ENCODE measurements at regions not wholly inside any gene's neighbourhood (a gene's known extent, or its start where the extent isn't known, plus 50 kb on each side); places are given as distances from the start of the nearest gene placed in this dataset.

GRCh38 chr12:58794859-58795258, 125.4 kb downstream of the LRIG3 start:
- DNase-seq (ENCODE audit: low spot score) = no peak

DNA sequence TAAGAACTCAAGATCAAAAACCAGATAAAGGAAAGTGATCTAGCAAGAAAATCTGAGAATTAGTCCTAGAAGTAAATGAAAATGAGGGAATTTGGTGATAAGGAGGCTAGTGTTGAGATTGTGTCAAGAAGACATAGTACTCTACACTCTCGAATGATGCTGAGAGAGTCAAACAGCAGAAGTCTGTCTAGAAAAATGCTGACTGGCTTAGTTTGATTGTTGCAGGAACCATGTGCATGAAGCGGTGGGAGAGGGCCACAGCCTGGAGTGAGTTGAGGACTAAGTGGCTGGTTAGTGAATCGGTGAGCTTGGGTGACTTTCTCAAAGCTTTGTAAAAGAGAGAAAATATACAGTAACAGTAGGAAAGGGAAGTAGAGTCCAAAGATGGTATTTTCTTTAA, 124.5 kb downstream of the LRIG3 start:
- no peak for DNase-seq (ENCODE audit: low spot score)

DNA sequence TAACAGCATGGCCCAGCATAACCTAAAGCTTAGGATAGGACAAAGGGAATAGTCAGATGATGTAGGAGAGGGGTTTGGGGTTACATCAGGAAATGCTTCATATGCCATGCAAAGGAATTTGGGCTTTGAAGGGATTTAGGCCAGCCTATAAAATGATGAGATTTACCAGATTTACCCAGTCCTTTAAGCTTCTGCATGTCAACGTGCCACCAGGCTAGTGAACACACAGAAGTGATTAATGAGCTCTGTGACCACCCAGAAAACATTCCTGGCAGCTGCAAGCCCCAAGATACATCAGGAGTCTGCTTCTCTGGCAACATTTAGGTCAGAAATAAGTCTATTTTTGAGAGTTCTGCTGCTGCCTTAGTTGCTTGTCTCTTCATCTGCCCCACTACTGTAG, 118.3 kb downstream of the LRIG3 start:
- no peak for DNase-seq (ENCODE audit: low spot score)

DNA sequence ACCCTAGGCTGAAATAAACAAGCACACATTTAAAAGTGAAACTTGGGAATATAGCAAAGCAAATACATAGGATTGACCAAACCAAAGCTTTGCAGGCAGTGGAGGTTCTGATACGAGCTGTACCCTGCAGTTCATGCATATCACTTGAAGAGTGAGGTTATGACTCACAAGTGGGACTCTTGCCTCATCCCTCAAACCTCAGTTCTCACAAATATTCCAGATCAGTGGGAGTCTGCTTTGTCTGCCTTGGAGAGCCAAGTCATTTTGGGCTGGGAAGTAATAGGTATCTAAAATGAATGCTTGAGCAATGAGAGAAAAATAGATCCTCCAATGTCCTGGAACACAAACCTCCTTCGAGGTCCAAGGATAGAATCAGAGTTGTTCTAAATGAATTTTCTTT, 116.4 kb downstream of the LRIG3 start:
- no peak for DNase-seq (ENCODE audit: low spot score)

GRCh38 chr12:58804749-58805148, 115.6 kb downstream of the LRIG3 start:
- peak; percentile 28 for DNase-seq (ENCODE audit: low spot score)

DNA sequence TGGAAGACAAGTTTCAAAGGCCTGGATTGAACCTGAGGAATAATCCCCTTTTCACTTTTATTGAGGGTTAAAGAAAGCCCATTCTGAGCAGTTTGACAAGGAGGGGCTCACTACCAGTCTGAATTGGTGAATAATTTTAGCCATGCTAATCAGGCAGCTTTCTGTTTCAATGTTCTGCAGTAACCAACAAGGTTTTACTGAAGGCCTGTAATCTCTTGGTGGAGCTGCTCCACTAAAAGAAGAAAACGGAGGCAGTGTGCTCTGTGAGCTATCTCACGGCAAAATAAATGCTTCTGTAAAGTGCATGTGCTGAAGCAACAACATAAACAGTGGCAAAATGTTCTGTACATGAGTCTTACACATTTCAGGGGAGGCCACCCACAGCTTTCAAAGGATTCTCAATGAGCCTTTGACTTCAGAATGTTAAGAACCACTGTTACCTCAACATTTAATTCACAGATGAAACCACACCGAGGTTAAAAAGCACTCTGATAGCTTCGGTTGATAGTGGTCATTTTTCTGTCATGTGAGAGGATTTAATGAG, 111.2 kb downstream of the LRIG3 start:
- no peak for DNase-seq (ENCODE audit: low spot score)

DNA sequence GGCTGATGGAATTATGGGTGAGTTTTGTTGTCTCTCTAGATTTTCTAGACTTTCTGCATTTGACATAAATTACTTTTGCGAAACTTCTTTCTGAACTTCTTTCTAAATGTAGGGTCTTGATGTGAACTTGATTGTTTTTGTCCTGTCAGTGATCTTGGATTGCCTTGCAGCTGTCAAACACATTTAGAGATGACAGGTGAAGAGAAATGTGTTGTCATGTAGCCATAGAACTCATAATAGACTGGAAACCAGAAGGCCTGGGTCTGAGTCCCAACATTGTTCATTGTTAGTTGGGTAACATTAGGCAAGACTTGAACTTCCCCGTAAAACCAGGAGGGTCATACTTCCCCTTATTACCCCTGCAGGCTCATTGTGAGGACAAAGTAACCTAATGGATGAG, 109.0 kb downstream of the LRIG3 start:
- DNase-seq (ENCODE audit: low spot score) = no peak

DNA sequence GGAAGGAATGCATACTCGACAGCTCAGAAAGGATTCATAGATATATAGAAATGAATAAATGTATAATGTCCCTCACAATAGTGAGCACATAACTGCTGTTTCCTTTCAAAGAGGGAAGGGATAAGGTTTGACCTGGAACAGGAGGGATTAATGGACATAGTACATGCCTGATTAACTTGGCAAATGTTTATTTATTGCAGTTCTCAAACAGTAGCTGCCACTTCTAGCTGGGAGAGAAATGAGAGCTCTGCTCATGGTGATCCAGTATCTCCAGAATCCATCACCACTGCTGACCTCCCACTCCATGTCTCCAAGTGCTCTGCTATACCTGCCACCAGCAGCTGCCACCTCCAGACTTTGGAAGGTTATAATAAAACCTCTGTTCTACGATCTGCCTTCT, 108.1 kb downstream of the LRIG3 start:
- DNase-seq (ENCODE audit: low spot score) = no peak

GRCh38 chr12:58814036-58814435, 106.3 kb downstream of the LRIG3 start:
- DNase-seq (ENCODE audit: low spot score) = no peak

GRCh38 chr12:58815235-58815634, 105.1 kb downstream of the LRIG3 start:
- no peak for DNase-seq (ENCODE audit: low spot score)

DNA sequence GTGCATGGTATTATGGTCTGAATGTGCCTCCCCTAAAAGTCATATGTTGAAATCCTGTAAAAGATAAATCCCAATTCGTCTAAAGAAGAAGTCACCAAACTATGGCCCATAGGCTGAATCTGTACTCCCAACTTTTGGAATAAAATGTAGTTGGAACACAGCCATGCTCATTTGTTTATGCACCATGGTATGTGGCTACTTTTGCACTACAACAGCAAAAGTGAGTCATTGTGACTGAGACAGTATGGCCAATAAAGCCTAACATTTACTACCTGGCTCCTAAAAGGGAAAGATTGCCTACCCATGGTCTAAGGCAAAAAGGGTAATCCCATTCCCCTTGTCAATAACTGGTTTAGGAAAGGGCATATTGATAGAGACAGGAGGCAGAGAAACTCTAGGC, 101.8 kb downstream of the LRIG3 start:
- no peak for DNase-seq (ENCODE audit: low spot score)

DNA sequence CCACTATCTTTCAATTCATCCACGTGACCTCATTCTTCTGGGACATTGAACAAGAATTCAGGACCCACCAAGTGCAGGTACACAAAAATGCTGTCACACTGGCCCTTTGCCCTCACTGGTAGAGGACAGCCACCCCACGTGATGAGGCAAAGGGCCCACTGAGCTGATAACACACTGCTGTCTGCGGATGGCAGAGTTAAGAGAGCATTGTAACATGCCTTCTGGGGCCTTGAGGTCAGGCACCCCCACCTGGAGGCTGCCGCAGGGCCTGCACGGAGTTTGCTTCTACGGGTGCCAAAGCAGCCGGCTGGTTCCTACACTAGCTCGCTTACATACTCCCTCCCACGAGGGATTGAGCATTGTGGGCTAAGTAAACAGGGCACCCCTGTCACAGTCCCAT, 101.0 kb downstream of the LRIG3 start:
- DNase-seq (ENCODE audit: low spot score) = no peak

DNA sequence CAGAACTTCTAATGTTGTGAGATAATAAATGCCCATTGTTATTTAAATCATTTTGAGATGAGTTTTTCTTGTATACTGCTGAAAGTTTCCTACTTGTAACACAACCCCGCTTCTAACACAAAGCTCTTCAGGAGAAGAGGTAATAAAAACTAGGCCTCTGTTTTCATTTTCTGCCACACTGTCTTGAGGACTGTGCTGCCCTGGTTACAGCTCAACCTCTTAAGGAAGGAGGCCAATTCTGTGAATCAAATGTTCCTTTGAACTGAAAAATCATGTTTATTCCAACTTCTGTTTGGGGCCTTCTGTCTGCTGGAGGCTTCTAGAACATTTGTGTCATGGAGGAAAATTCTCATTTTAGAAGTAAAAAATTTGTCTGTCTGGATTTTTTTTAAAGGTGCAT, 100.3 kb downstream of the LRIG3 start:
- DNase-seq (ENCODE audit: low spot score) = no peak

Measured in NAMALWA (cell line).